GM12878 (cell line): ENCODE measurements at regions not wholly inside any gene's neighbourhood (a gene's known extent, or its start where the extent isn't known, plus 50 kb on each side); places are given as distances from the start of the nearest gene placed in this dataset.

ENCODE experiments used
- ATAC-seq: fragments of 200-7000 bp; cut with Tn5 transposase; 3 replicates; pipeline ENCODE4 v1.9.1; 2020; ENCODE audit warnings: mild to moderate bottlenecking, moderate library complexity
- BruUV-seq: library from RNA; stranded (reverse); fragments of 400-500 nt; replicated peaks from 2 replicates; lab custom pipeline; 2021; lab: Mats Ljungman, UMichigan
- CTCF ChIA-PET: fragments of 300-600 bp; sonication (Branson Sonifier 250); formaldehyde crosslinking; extraction: SDS; loops from one replicate; lab custom pipeline; 2021; ENCODE audit warnings: inconsistent platforms; lab: Yijun Ruan, JAX
- POLR2A ChIA-PET: fragments of 350-600 bp; formaldehyde crosslinking; extraction: SDS; loops from one replicate; lab custom pipeline; 2021; ENCODE audit warnings: inconsistent platforms; lab: Charles Lee
- RAD21 ChIA-PET: fragments of 300-600 bp; sonication (Branson Sonifier 250); formaldehyde crosslinking; loops from one replicate; lab custom pipeline; 2023; ENCODE audit warnings: antibody characterized with exemption; ENCODE audit not compliant: unreplicated experiment; lab: Charles Lee
- SMC1A ChIA-PET: fragments of 300-600 bp; sonication (Branson Sonifier 250); formaldehyde crosslinking; loops from one replicate; lab custom pipeline; 2023; ENCODE audit not compliant: unreplicated experiment, uncharacterized antibody; lab: Charles Lee
- DNase-seq: peaks from one replicate; pipeline ENCODE4 v3.0.0-alpha.2; 2011; ENCODE audit warnings: low read depth, low spot score
- FAIRE-seq: peaks from 3 replicates; lab custom pipeline; 2011; peaks lifted over from hg19 to GRCh38; lab: Jason Lieb, UNC
- H2AFZ ChIP-seq: 2 replicates; pipeline ENCODE4 v1.6.0; 2011; ENCODE audit warnings: low read depth, low read length, control low read depth; ENCODE audit not compliant: control insufficient read depth
- H3K27ac ChIP-seq: 2 replicates; pipeline ENCODE4 v1.5.1; 2011; ENCODE audit warnings: control low read depth; ENCODE audit not compliant: control insufficient read depth, insufficient read depth
- H3K27me3 ChIP-seq, 2 experiments: replicated peaks in 1 of 2; 2 replicates each; pipeline versions ENCODE4 v1.6.0 to v1.6.1; 2011; ENCODE audit warnings: low read length in 1 of 2; ENCODE audit not compliant: control insufficient read depth in 2 of 2, insufficient read depth in 2 of 2
- H3K36me3 ChIP-seq, 2 experiments: 2 replicates each; pipeline ENCODE4 v1.5.1; 2011; ENCODE audit warnings: low read length in 1 of 2; ENCODE audit not compliant: control insufficient read depth in 2 of 2, insufficient read depth in 2 of 2
- H3K4me1 ChIP-seq: 2 replicates; pipeline ENCODE4 v1.6.1; 2011; ENCODE audit warnings: mild to moderate bottlenecking, low read length, moderate library complexity, mixed read lengths; ENCODE audit not compliant: control insufficient read depth, insufficient read depth
- H3K4me2 ChIP-seq: 2 replicates; pipeline ENCODE4 v1.6.0; 2011; ENCODE audit warnings: control low read depth; ENCODE audit not compliant: control insufficient read depth, insufficient read depth
- H3K4me3 ChIP-seq: fragments of 200-600 bp; sonication (generic); 2 replicates; pipeline ENCODE4 v1.5.1; 2016
- H3K79me2 ChIP-seq: 2 replicates; pipeline ENCODE4 v1.6.0; 2011; ENCODE audit warnings: low read length; ENCODE audit not compliant: control insufficient read depth, insufficient read depth
- H3K9ac ChIP-seq: 2 replicates; pipeline ENCODE4 v1.8.0; 2011; ENCODE audit warnings: low read length, control low read depth, mixed read lengths; ENCODE audit not compliant: control insufficient read depth, insufficient read depth
- H3K9me3 ChIP-seq: replicated peaks from 3 replicates; pipeline ENCODE4 v1.5.1; 2011; ENCODE audit warnings: mild to moderate bottlenecking, low read length; ENCODE audit not compliant: control insufficient read depth, insufficient read depth
- H4K20me1 ChIP-seq: 2 replicates; pipeline ENCODE4 v1.6.0; 2011; ENCODE audit not compliant: control insufficient read depth, insufficient read depth
- FOXK2 ChIP-seq: fragments of 450-650 bp; IDR thresholded peaks from 2 replicates; pipeline ENCODE4 v1.6.1; 2017; ENCODE audit warnings: mild to moderate bottlenecking, moderate library complexity
- GABPA ChIP-seq: IDR thresholded peaks from 2 replicates; pipeline ENCODE4 v1.6.1; 2014; ENCODE audit warnings: antibody characterized with exemption, low read depth, mild to moderate bottlenecking, inconsistent platforms
- GATAD2B ChIP-seq: fragments of 450-650 bp; conservative IDR thresholded peaks from 2 replicates; pipeline ENCODE4 v1.6.1; 2017; ENCODE audit warnings: low read depth, mild to moderate bottlenecking, moderate library complexity
- HDAC2 ChIP-seq: fragments of 200-600 bp; sonication (generic); IDR thresholded peaks from 2 replicates; pipeline ENCODE4 v1.6.1; 2017
- MAX ChIP-seq: IDR thresholded peaks from 2 replicates; pipeline ENCODE4 v1.6.1; 2012; ENCODE audit warnings: low read depth, low read length, improper control_type of control experiment
- SREBF1 ChIP-seq: IDR thresholded peaks from 2 replicates; pipeline ENCODE4 v1.6.1; 2012; ENCODE audit warnings: mild to moderate bottlenecking, low read length
- TCF7 ChIP-seq: IDR thresholded peaks from 2 replicates; pipeline ENCODE4 v1.6.1; 2014; ENCODE audit warnings: antibody characterized with exemption, borderline replicate concordance
- ZNF207 ChIP-seq: fragments of 450-650 bp; IDR thresholded peaks from 2 replicates; pipeline ENCODE4 v1.6.1; 2014; ENCODE audit warnings: antibody characterized with exemption, mild to moderate bottlenecking, borderline replicate concordance
- ZNF24 ChIP-seq: fragments of 450-650 bp; IDR thresholded peaks from 2 replicates; pipeline ENCODE4 v1.6.1; 2017; ENCODE audit warnings: antibody characterized with exemption, mild to moderate bottlenecking
- ZNF687 ChIP-seq: fragments of 450-650 bp; IDR thresholded peaks from 2 replicates; pipeline ENCODE4 v1.6.1; 2017; ENCODE audit warnings: mild to moderate bottlenecking, moderate library complexity
- ZZZ3 ChIP-seq: IDR thresholded peaks from 2 replicates; pipeline ENCODE4 v1.6.1; 2011; ENCODE audit warnings: low read depth; ENCODE audit not compliant: control insufficient read depth, insufficient read length
- WGBS: methylation state at CpG from one replicate; pipeline ENCODE4 v1.1.6; 2016; ENCODE audit warnings: low lambda C conversion rate; ENCODE audit not compliant: insufficient replicate concordance, insufficient coverage; ENCODE audit errors: missing lambda C conversion rate; 5-methylcytosine and 5-hydroxymethylcytosine counted together
- in situ Hi-C: fragments of 300-500 bp; cut with MboI; formaldehyde crosslinking; loops from 9 replicates; pipeline ENCODE4 v1.14.3; 2018; ENCODE audit warnings: mixed read lengths
- intact Hi-C: fragments of 100-400 bp; cut with micrococcal nuclease; formaldehyde crosslinking; loops from one replicate; pipeline ENCODE4 v1.14.2; 2022; ENCODE audit not compliant: unreplicated experiment

DNA sequence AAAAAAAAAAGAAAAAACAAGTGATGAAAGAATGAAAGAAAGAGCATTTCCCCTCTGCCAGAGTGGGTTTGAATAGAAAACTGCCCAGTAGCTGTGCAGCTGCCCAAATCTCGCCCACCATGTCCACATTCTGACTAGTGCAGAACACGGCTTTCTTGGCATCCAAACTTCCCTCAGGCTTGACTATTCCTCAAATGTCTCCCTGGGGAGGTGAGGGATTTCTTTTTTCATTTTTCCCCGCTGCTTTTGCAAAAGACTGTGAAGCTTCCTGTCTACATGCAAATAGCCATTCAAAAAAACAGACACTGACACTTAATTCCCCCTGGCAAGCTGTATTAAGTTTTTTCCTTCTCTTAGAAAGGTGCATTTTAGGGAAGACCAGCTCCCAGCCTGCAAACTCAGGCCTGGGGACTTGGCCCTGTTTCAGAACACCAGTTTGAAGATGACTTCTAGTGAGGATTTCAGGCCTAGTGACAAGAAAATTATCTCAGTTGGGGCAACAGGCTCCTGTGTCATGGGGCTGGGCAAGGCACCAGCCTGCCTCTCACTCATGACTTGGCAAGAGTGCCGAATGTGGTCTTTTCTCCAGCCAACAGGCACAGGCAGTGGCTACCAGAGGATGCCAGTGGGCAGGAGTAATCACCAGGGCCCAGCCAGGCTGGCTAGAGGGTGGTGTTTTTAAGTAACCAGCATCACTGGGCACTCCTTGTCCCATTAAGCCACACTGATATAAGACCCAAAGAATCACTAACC, 178.1 kb upstream of the NFIA start:
- Histone ChIP-seq H3K27me3 (no peaks in the 10 kb centered on the region), H4K20me1 (no peaks in the 10 kb centered on the region; the same call in 1 of the 2 replicates), H3K4me2 (no peak overlapping the region), H3K79me2 (no peaks in the 10 kb centered on the region), H3K4me3 (no peak overlapping the region), H2AFZ (no peak overlapping the region), H3K9me3 (no peaks in the 10 kb centered on the region), H3K27ac (no peak overlapping the region), H3K4me1 (no peaks in the 10 kb centered on the region), H3K9ac (no peak overlapping the region), H3K36me3 (no peaks in the 10 kb centered on the region)
- 10% methylated on average over 4 of the region's 4 CpGs for WGBS
- TF ChIP-seq ZNF24 (no peak), ZNF687 (no peak), TCF7 (no peak), GABPA (no peak), ZZZ3 (no peak), GATAD2B (no peak), FOXK2 (no peak), HDAC2 (no peak), MAX (no peak), SREBF1 (no peak), ZNF207 (no peak)
- RAD21 ChIA-PET = no interaction called here
- FAIRE-seq (no peak), ATAC-seq (no peak), DNase-seq (no peak)
- in situ Hi-C loops = no loop called here
- POLR2A ChIA-PET = no interaction called here
- CTCF ChIA-PET = no interaction called here
- intact Hi-C loops = no loop called here
- BruUV-seq = no TSS peak
- SMC1A ChIA-PET = interaction anchor here (1.2 kb wide), 1 partner anchor 21 kb away, joined by 3 read pairs; no protein-coding TSS in a partner anchor
